HEK293 (cell line): ENCODE measurements at regions not wholly inside any gene's neighbourhood (a gene's known extent, or its start where the extent isn't known, plus 50 kb on each side); places are given as distances from the start of the nearest gene placed in this dataset.

Experiments
- CTCF ChIA-PET: fragments of 350-600 bp; formaldehyde crosslinking; extraction: SDS; loops from one replicate; lab custom pipeline; 2021; ENCODE audit warnings: antibody characterized with exemption; lab: Yijun Ruan, JAX
- POLR2A ChIA-PET: fragments of 300-600 bp; formaldehyde crosslinking; extraction: SDS; loops from one replicate; lab custom pipeline; 2020; ENCODE audit warnings: antibody characterized with exemption, inconsistent platforms; lab: Yijun Ruan, JAX
- H3K27ac ChIP-seq: fragments of 200-500 bp; sonication (Bioruptor generic); 2 replicates; pipeline ENCODE4 v1.5.1; 2014; ENCODE audit warnings: low read depth, low read length, control low read depth, inconsistent platforms; ENCODE audit errors: extremely low read depth
- H3K36me3 ChIP-seq, 2 experiments: fragments of 200-500 bp in 1 of 2; sonication (Bioruptor generic) in 1 of 2; 1 replicate in 1 of 2; 2 replicates in 1 of 2; pipeline ENCODE4 v1.5.1; 2014 to 2017; ENCODE audit warnings: inconsistent platforms in 2 of 2, low read length in 2 of 2; ENCODE audit not compliant: control insufficient read depth in 2 of 2, insufficient read depth in 1 of 2
- H3K4me1 ChIP-seq: fragments of 200-500 bp; sonication (Bioruptor generic); 2 replicates; pipeline ENCODE4 v1.5.1; 2014; ENCODE audit warnings: mild to moderate bottlenecking, low read length, inconsistent platforms; ENCODE audit not compliant: control insufficient read depth, insufficient read depth
- H3K4me3 ChIP-seq: 2 replicates; pipeline ENCODE4 v1.5.1; 2011; ENCODE audit warnings: low read depth, mild to moderate bottlenecking, control low read depth, low read length, moderate library complexity
- H3K9me3 ChIP-seq: fragments of 200-500 bp; sonication (Bioruptor generic); 2 replicates; pipeline ENCODE4 v1.5.1; 2014; ENCODE audit warnings: low read depth, low read length, inconsistent platforms; ENCODE audit not compliant: control insufficient read depth, insufficient read depth
- BCL11A ChIP-seq: fragments of 450-650 bp; formaldehyde crosslinking; IDR thresholded peaks from 2 replicates; pipeline ENCODE4 v1.5.1; 2016; ENCODE audit warnings: low read depth, missing biosample characterization, missing genetic modification characterization
- GLIS2 ChIP-seq: fragments of 450-650 bp; formaldehyde crosslinking; IDR thresholded peaks from 2 replicates; pipeline ENCODE4 v1.5.1; 2016; ENCODE audit warnings: missing biosample characterization, missing genetic modification characterization
- KLF9 ChIP-seq: fragments of 450-650 bp; formaldehyde crosslinking; IDR thresholded peaks from 2 replicates; pipeline ENCODE4 v1.5.1; 2016; ENCODE audit warnings: missing biosample characterization, missing genetic modification characterization, low read depth
- PRDM2 ChIP-seq: fragments of 450-650 bp; formaldehyde crosslinking; IDR thresholded peaks from 2 replicates; pipeline ENCODE4 v1.5.1; 2016; ENCODE audit warnings: missing biosample characterization, missing genetic modification characterization, borderline replicate concordance
- SP2 ChIP-seq: fragments of 450-650 bp; formaldehyde crosslinking; IDR thresholded peaks from 2 replicates; pipeline ENCODE4 v1.5.1; 2016; ENCODE audit warnings: missing biosample characterization, missing genetic modification characterization
- SP7 ChIP-seq: fragments of 450-650 bp; formaldehyde crosslinking; IDR thresholded peaks from 2 replicates; pipeline ENCODE4 v1.5.1; 2016; ENCODE audit warnings: missing biosample characterization, missing genetic modification characterization
- WT1 ChIP-seq: fragments of 450-650 bp; formaldehyde crosslinking; IDR thresholded peaks from 2 replicates; pipeline ENCODE4 v1.5.1; 2016; ENCODE audit warnings: missing biosample characterization, missing genetic modification characterization
- ZNF10 ChIP-seq: fragments of 450-650 bp; formaldehyde crosslinking; IDR thresholded peaks from 2 replicates; pipeline ENCODE4 v1.5.1; 2017; ENCODE audit warnings: missing biosample characterization, missing genetic modification characterization
- ZNF140 ChIP-seq: fragments of 450-650 bp; formaldehyde crosslinking; IDR thresholded peaks from 2 replicates; pipeline ENCODE4 v1.5.1; 2016; ENCODE audit warnings: missing biosample characterization, missing genetic modification characterization
- ZNF155 ChIP-seq: fragments of 450-650 bp; formaldehyde crosslinking; IDR thresholded peaks from 2 replicates; pipeline ENCODE4 v1.5.1; 2016; ENCODE audit warnings: missing biosample characterization, missing genetic modification characterization
- ZNF169 ChIP-seq: fragments of 450-650 bp; formaldehyde crosslinking; IDR thresholded peaks from 2 replicates; pipeline ENCODE4 v1.5.1; 2016; ENCODE audit warnings: missing biosample characterization, missing genetic modification characterization
- ZNF2 ChIP-seq: fragments of 450-650 bp; formaldehyde crosslinking; IDR thresholded peaks from 2 replicates; pipeline ENCODE4 v1.5.1; 2016; ENCODE audit warnings: missing biosample characterization, missing genetic modification characterization
- ZNF341 ChIP-seq: fragments of 450-650 bp; formaldehyde crosslinking; IDR thresholded peaks from 2 replicates; pipeline ENCODE4; 2016; ENCODE audit warnings: low read depth, missing biosample characterization, missing genetic modification characterization
- ZNF398 ChIP-seq: fragments of 450-650 bp; formaldehyde crosslinking; IDR thresholded peaks from 2 replicates; pipeline ENCODE4 v1.5.1; 2017; ENCODE audit warnings: missing biosample characterization, missing genetic modification characterization
- ZNF544 ChIP-seq: fragments of 450-650 bp; formaldehyde crosslinking; IDR thresholded peaks from 2 replicates; pipeline ENCODE4 v1.5.0; 2017; ENCODE audit warnings: missing biosample characterization, missing genetic modification characterization
- ZNF549 ChIP-seq: fragments of 450-650 bp; IDR thresholded peaks from 2 replicates; pipeline ENCODE4 v1.5.1; 2018; ENCODE audit warnings: missing biosample characterization, missing genetic modification characterization, mild to moderate bottlenecking, inconsistent platforms, moderate library complexity
- ZNF585B ChIP-seq: fragments of 450-650 bp; formaldehyde crosslinking; IDR thresholded peaks from 2 replicates; pipeline ENCODE4 v1.5.1; 2016; ENCODE audit warnings: missing biosample characterization, missing genetic modification characterization
- ZNF596 ChIP-seq: fragments of 450-650 bp; IDR thresholded peaks from 2 replicates; pipeline ENCODE4 v1.5.0; 2018; ENCODE audit warnings: missing biosample characterization, mild to moderate bottlenecking, missing genetic modification characterization, moderate library complexity
- ZNF624 ChIP-seq: fragments of 450-650 bp; formaldehyde crosslinking; IDR thresholded peaks from 2 replicates; pipeline ENCODE4 v1.5.1; 2017; ENCODE audit warnings: missing biosample characterization, missing genetic modification characterization
- ZNF777 ChIP-seq: fragments of 450-650 bp; formaldehyde crosslinking; IDR thresholded peaks from 2 replicates; pipeline ENCODE4 v1.5.1; 2017; ENCODE audit warnings: missing biosample characterization, missing genetic modification characterization, borderline replicate concordance
- ZNF791 ChIP-seq: fragments of 450-650 bp; formaldehyde crosslinking; IDR thresholded peaks from 2 replicates; pipeline ENCODE4 v1.5.1; 2016; ENCODE audit warnings: missing biosample characterization, missing genetic modification characterization
- ZSCAN30 ChIP-seq: fragments of 450-650 bp; IDR thresholded peaks from 2 replicates; pipeline ENCODE4 v1.5.1; 2018; ENCODE audit warnings: missing biosample characterization, mild to moderate bottlenecking, missing genetic modification characterization, moderate library complexity

- H3K9me3 ChIP-seq: no peaks in the 10 kb centered on the region
- CTCF ChIA-PET: no interaction called here
- TF ChIP-seq ZNF777 (no peak), SP2 (no peak), ZNF596 (tag by site-specific recombination) (no peak), SP7 (no peak), ZNF544 (no peak), BCL11A (no peak), ZNF140 (tag by site-specific recombination) (no peak), GLIS2 (tag by site-specific recombination) (no peak), ZNF398 (tag by site-specific recombination) (no peak), ZNF169 (tag by site-specific recombination) (no peak), ZNF624 (no peak), ZNF549 (tag by site-specific recombination) (no peak), ZNF10 (tag by site-specific recombination) (no peak), ZSCAN30 (tag by site-specific recombination) (no peak)
- no peak overlapping the region for H3K4me3 ChIP-seq
- H3K4me1 ChIP-seq: no peaks in the 10 kb centered on the region
- H3K27ac ChIP-seq: no peak overlapping the region
- POLR2A ChIA-PET: no interaction called here
- H3K36me3 ChIP-seq: no peaks in the 10 kb centered on the region
Measured at GRCh38 chr6:76435174-76435573, 362.7 kb upstream of the IMPG1 start.

DNA sequence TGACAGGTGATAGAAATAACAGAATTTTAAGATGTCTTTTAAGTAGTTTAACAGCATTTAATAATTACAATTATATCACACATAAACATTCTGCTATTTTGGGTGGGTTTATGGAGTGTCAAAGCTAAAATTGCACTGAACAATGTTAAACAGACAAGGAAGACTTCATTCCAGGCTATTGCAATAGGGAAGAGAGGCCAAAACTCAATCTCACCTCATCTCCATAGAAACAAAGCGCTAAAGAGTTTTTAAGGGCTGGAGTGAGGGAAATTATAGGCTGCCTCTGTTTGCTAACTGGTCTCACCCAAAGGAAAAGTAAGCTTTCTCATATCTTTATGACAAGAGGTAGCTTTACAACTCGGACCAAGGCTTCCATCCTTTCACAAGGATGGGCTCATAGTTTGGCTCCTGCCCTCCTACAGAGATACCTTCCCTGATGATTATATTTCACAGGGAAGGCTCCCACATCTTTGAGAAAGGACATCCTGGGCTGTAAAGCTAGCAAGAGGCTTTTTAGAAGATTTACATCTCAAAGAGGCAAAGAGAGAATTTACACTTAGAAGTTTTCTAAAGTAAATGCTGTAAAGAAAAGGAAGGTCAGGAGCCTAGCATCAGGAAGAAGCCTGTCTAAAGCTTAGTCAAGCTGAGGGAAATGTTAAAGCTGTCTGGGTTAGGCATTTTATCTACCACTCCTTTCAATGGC lies 350.2 kb upstream of the IMPG1 start:
- no peaks in the 10 kb centered on the region for H3K9me3 ChIP-seq
- no peaks in the 10 kb centered on the region for H3K4me1 ChIP-seq
- POLR2A ChIA-PET: no interaction called here
- no peaks in the 10 kb centered on the region for H3K36me3 ChIP-seq
- H3K4me3 ChIP-seq: no peak overlapping the region
- CTCF ChIA-PET: interaction anchor here (0.6 kb wide), 1 partner anchor 484 kb away, joined by 4 read pairs; no protein-coding TSS in a partner anchor
- no peak for TF ChIP-seq ZNF585B
- TF ChIP-seq KLF9: no peak
- TF ChIP-seq ZNF341 (tag by site-specific recombination): no peak
- no peak for TF ChIP-seq ZNF2 (tag by site-specific recombination)
- TF ChIP-seq ZNF155 (tag by site-specific recombination): no peak
- TF ChIP-seq PRDM2 (tag by site-specific recombination): no peak
- TF ChIP-seq ZNF791 (tag by site-specific recombination): no peak
- no peak for TF ChIP-seq WT1 (tag by site-specific recombination)
- H3K27ac ChIP-seq: no peak overlapping the region
